HG03457 (cell line): ENCODE measurements at regions not wholly inside any gene's neighbourhood (a gene's known extent, or its start where the extent isn't known, plus 50 kb on each side); places are given as distances from the start of the nearest gene placed in this dataset.
"Not testable (repeated sequence)": the region's sequence is repeated elsewhere in the genome, so short reads cannot be mapped to it uniquely, and the experiment has no call there.

Source experiments
- ATAC-seq: cut with Tn5 transposase; IDR thresholded peaks from one replicate; pipeline ENCODE4 v1.9.1; 2021; ENCODE audit warnings: moderate number of reproducible peaks; ENCODE audit not compliant: unreplicated experiment

GRCh38 chr3:176357891-176358290, 839.4 kb downstream of the TBL1XR1 start:
- no peak for ATAC-seq

GRCh38 chr3:176354843-176355242, 842.4 kb downstream of the TBL1XR1 start:
- ATAC-seq, result no peak

GRCh38 chr3:176352716-176353334, 844.5 kb downstream of the TBL1XR1 start:
- ATAC-seq, result no peak

- ATAC-seq, result no peak
Observed at GRCh38 chr3:176351408-176351807, 845.9 kb downstream of the TBL1XR1 start.

GRCh38 chr3:176349706-176350105, 847.6 kb downstream of the TBL1XR1 start:
- no peak for ATAC-seq

GRCh38 chr3:176347424-176348146, 849.7 kb downstream of the TBL1XR1 start:
- ATAC-seq, result no peak

- no peak for ATAC-seq
Observed at GRCh38 chr3:176341963-176342362, 855.3 kb downstream of the TBL1XR1 start.

- ATAC-seq, result no peak
Observed at GRCh38 chr3:176328666-176329065, 868.6 kb downstream of the TBL1XR1 start.

GRCh38 chr3:176328198-176328597, 869.1 kb downstream of the TBL1XR1 start:
- ATAC-seq, result no peak

GRCh38 chr3:176326894-176327490, 870.3 kb downstream of the TBL1XR1 start:
- ATAC-seq, result not testable (repeated sequence)

- ATAC-seq, result not testable (repeated sequence)
Observed at GRCh38 chr3:176321532-176321931, 875.8 kb downstream of the TBL1XR1 start.

GRCh38 chr3:176321099-176321498, 876.2 kb downstream of the TBL1XR1 start:
- no peak for ATAC-seq

GRCh38 chr3:176313426-176313825, 883.9 kb downstream of the TBL1XR1 start:
- ATAC-seq, result no peak

GRCh38 chr3:176310641-176311040, 886.6 kb downstream of the TBL1XR1 start:
- no peak for ATAC-seq

- no peak for ATAC-seq
Observed at GRCh38 chr3:176302271-176302670, 895.0 kb downstream of the TBL1XR1 start.

- ATAC-seq, result no peak
Observed at GRCh38 chr3:176296066-176296597, 901.1 kb downstream of the TBL1XR1 start.

- no peak for ATAC-seq
Observed at GRCh38 chr3:176293276-176293675, 904.0 kb downstream of the TBL1XR1 start.

GRCh38 chr3:176286476-176287085, 910.7 kb downstream of the TBL1XR1 start:
- ATAC-seq, result no peak

- ATAC-seq, result no peak
Observed at GRCh38 chr3:176275538-176275937, 921.7 kb downstream of the TBL1XR1 start.

- no peak for ATAC-seq
Observed at GRCh38 chr3:176275113-176275512, 922.2 kb downstream of the TBL1XR1 start.

GRCh38 chr3:176274161-176274560, 923.1 kb downstream of the TBL1XR1 start:
- ATAC-seq, result no peak
